ENCODE measurements at regions not wholly inside any gene's neighbourhood (a gene's known extent, or its start where the extent isn't known, plus 50 kb on each side); places are given as distances from the start of the nearest gene placed in this dataset.

DNA sequence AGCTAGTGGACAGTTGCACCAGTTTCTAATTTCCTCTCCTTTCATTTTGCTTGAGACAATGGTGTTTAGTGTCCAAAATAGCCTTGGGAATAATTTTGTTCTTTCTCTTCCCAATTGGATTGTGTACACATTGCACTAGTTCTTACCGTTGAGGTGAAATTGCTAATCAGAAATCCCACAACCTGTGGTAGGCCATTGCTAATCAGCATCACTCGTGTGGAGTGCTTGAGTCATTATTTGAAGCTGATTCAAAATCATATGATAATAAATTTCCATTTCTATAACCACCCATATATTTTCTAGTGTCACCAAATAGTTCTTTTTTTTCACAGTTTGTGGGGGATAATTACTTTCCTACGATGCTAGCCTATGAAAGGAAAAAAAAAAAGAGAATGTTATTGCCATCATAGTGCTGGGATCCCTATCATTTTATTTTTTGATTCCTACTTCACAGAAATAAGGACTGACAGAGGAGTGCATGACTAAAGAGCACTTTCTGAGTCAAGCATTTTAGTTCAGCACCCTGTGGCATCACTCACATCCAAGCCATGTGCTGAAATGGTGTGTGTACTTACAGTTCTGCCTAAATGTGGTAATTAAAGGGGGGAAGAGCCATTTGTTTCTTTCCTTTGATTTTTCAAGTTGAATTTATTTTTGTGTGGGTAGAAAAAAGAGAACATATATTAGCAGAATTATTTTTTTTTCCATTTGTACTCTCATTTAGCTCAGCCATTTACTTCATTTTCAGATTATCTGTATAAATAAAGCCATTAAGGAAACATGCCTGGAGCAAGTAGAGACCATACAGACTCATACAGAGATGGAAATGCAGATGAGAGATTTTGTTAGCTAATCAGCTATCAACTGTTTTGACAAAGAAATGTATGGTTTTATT is 108.0 kb upstream of the MEIS2 start:
- TF ChIP-seq, protein P1, sequence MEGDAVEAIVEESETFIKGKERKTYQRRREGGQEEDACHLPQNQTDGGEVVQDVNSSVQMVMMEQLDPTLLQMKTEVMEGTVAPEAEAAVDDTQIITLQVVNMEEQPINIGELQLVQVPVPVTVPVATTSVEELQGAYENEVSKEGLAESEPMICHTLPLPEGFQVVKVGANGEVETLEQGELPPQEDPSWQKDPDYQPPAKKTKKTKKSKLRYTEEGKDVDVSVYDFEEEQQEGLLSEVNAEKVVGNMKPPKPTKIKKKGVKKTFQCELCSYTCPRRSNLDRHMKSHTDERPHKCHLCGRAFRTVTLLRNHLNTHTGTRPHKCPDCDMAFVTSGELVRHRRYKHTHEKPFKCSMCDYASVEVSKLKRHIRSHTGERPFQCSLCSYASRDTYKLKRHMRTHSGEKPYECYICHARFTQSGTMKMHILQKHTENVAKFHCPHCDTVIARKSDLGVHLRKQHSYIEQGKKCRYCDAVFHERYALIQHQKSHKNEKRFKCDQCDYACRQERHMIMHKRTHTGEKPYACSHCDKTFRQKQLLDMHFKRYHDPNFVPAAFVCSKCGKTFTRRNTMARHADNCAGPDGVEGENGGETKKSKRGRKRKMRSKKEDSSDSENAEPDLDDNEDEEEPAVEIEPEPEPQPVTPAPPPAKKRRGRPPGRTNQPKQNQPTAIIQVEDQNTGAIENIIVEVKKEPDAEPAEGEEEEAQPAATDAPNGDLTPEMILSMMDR (IDR thresholded peaks at IDR 0.05; ENCODE audit: extremely low read depth, missing control alignments), result no peak

DNA sequence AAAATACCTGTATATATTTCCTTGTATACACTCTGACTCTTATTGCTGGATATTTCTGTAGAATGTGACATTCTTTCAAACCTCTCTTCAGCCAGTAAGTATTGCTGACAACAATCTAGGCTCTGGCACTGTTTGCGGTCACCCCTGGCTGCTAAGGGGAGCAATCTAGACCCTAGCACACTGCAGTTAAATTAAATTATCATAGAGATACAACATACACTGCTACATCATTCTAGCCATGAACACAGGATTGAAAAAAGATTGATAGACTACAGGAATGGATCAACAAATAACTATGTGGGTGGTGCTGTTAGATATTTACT is 108.7 kb upstream of the MEIS2 start:
- TF ChIP-seq, protein P1 (IDR thresholded peaks at IDR 0.05; ENCODE audit: extremely low read depth, missing control alignments), result no peak
- no peak for DNase-seq (ENCODE audit: low spot score)

More for the DNA sequence above, 108.0 kb upstream of the MEIS2 start:
- DNase-seq (ENCODE audit: low spot score), result no peak

DNA sequence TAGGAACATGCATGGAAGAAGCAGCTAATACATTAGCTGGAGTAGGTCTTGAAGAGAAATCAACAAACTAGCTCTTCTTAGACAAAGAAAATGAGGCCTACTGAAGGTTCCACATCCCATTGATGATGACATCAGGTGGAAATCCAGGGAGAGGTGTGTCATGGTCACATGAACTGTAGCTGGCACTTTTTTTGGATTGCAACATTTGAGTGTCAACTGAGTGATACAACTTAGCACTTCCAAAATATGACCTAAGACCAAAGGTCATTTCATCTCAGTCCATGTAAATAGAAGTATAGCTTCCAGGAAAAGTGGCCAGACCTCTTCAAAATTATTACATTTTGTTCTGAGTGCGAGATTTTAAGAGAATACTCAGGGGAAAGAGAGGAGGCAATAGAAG is 117.2 kb upstream of the MEIS2 start:
- TF ChIP-seq, protein P1 (IDR thresholded peaks at IDR 0.05; ENCODE audit: extremely low read depth, missing control alignments), result no peak
- DNase-seq (ENCODE audit: low spot score), result no peak

DNA sequence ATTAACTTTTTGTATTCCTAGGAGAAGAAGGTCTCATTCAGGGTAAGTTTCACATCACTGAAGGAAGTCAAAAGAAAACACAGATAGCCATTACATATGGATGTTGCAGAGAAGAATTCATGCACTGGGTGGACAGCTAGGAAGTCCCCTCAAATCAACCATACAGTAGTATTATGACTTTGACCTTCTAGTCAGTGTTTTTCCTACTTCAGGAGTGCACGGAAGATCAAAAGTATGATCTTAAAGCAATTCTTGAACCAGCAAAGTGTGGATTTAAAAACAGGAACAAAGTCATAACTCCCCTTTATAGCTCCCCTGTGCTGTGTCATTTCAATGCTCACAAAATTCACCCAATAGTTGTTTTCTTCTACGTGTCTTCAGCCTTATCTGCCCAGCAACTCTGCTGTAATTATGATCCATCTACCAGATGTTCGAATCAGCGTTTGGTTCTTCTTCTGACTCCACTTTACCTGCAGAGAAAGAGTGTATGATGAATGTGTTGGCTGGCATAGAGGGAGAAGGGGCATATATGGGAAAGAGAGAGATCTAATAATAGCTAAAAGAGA is 118.1 kb upstream of the MEIS2 start:
- TF ChIP-seq, protein P1 (IDR thresholded peaks at IDR 0.05; ENCODE audit: extremely low read depth, missing control alignments), result no peak
- DNase-seq (ENCODE audit: low spot score), result no peak

DNA sequence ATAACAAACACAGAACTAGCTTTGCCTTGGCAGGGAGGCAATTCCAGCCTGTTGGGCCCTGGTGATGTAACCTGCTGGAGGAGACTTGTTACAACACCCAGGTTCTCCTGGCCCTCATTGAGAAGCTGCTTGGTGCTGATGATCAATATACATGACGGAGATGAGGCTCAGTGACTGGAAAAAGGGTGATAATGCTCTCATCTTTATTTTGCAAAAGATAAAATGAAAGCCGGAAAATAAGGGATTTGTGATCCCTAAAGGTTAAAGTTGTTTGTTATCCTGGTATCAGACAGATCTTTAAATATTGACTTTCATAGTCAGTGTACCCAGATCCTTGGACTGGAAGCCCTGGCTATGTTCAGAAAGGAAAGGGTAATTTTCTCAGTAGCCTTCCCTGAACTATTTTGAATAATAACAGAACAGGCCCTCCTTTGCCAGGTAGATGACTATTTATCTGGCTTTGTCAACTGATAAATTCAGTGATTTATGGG is 118.9 kb upstream of the MEIS2 start:
- DNase-seq (ENCODE audit: low spot score), result no peak
- TF ChIP-seq, protein P1 (IDR thresholded peaks at IDR 0.05; ENCODE audit: extremely low read depth, missing control alignments), result no peak

DNA sequence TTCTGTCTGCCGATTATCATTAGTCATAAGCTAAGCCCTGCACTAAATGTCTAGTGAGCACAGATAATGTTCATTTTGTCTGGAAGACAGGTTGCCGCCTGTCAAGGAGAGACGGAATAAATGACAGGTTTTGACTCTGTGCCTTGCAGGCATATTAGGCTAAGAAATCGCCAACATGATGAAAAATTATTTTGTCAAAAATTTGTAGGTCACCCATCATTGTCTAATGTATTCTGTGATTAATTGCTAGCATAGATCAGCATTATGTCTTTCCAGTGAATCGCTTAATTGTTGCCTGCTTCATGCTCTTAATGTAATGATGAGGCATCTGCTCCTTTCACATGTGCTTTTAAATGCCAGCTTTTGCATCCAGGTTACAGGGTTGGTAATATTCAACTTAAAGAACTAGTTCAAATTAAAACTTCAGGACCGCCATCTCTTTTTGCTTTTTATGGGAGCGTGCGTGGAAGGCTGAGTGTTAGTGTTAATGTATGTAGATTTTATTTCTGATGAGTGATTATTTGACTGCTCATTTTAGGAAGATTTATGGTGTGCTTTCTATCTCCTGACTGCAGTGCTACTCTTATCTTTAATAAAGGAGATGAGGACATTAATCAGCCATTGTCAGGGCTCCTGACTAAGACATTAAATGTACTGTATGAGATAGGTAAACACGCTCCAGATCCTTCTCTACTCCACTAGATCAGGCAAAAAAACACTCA is 120.8 kb upstream of the MEIS2 start:
- DNase-seq (ENCODE audit: low spot score), result no peak
- TF ChIP-seq, protein P1 (IDR thresholded peaks at IDR 0.05; ENCODE audit: extremely low read depth, missing control alignments), result no peak

DNA sequence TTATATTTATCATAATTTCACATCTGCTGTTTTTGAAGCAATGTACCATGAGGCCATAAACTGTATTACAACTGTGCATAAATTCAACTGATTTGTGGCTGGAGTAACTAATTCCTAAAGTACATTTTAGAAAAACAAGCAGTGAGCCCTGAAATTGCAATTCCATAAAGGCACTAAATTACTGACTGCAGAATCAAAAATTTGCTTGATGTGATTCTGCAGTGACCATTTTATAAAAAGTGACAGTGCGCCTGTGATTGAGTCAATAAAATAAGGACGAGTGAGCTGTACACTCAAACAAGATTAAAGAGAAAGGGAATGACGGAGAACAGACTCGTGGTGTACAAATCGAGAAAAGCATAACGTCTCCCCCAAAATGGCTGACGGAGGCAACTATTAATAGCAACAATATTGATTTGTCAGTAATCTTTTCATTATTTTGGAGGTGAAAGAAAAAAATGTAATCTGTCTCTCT is 121.4 kb upstream of the MEIS2 start:
- DNase-seq (ENCODE audit: low spot score), result no peak
- TF ChIP-seq, protein P1 (IDR thresholded peaks at IDR 0.05; ENCODE audit: extremely low read depth, missing control alignments), result no peak
